ENCODE measurements at regions not wholly inside any gene's neighbourhood (a gene's known extent, or its start where the extent isn't known, plus 50 kb on each side); places are given as distances from the start of the nearest gene placed in this dataset.

- TF ChIP-seq CTCF (IDR thresholded peaks at IDR 0.05; ENCODE audit: extremely low read depth in 1 of 2, insufficient read depth in 1 of 2, low read depth in 1 of 2, low read length in 2 of 2) = no peak
- TF ChIP-seq POLR2A (IDR thresholded peaks at IDR 0.05; ENCODE audit: low read depth, low read length) = no peak
- TF ChIP-seq EZH2 (IDR thresholded peaks at IDR 0.05; ENCODE audit: borderline replicate concordance, low read depth, low read length, severe bottlenecking) = no peak
- TF ChIP-seq FOS (IDR thresholded peaks at IDR 0.05; ENCODE audit: borderline replicate concordance, insufficient read depth, low read length) = no peak
- no peak for TF ChIP-seq MYC (IDR thresholded peaks at IDR 0.05; ENCODE audit: low read depth, low read length)
Observed at GRCh38 chr10:35768731-35769130, 126.6 kb upstream of the FZD8 start.

Data from endothelial cell of umbilical vein (primary cell).